H1 (cell line): ENCODE measurements at regions not wholly inside any gene's neighbourhood (a gene's known extent, or its start where the extent isn't known, plus 50 kb on each side); places are given as distances from the start of the nearest gene placed in this dataset.

Experiments used
- BCL11A ChIP-seq, 2 experiments: IDR thresholded peaks; one replicate each; pipeline ENCODE4 v1.6.1; 2011; ENCODE audit warnings: low read depth in 2 of 2, low read length in 2 of 2, mild to moderate bottlenecking in 2 of 2
- POLR2AphosphoS5 ChIP-seq: IDR thresholded peaks from 2 replicates; pipeline ENCODE4 v1.6.1; 2011; ENCODE audit warnings: low read depth, low read length

- TF ChIP-seq BCL11A (IDR thresholded peaks at IDR 0.05; ENCODE audit: low read depth in 2 of 2, low read length in 2 of 2): no peak
- TF ChIP-seq POLR2AphosphoS5: no peak
Observed at GRCh38 chr7:41795276-41795833, 92.5 kb upstream of the INHBA start (continued).
